ENCODE measurements at regions not wholly inside any gene's neighbourhood (a gene's known extent, or its start where the extent isn't known, plus 50 kb on each side); places are given as distances from the start of the nearest gene placed in this dataset.

DNA sequence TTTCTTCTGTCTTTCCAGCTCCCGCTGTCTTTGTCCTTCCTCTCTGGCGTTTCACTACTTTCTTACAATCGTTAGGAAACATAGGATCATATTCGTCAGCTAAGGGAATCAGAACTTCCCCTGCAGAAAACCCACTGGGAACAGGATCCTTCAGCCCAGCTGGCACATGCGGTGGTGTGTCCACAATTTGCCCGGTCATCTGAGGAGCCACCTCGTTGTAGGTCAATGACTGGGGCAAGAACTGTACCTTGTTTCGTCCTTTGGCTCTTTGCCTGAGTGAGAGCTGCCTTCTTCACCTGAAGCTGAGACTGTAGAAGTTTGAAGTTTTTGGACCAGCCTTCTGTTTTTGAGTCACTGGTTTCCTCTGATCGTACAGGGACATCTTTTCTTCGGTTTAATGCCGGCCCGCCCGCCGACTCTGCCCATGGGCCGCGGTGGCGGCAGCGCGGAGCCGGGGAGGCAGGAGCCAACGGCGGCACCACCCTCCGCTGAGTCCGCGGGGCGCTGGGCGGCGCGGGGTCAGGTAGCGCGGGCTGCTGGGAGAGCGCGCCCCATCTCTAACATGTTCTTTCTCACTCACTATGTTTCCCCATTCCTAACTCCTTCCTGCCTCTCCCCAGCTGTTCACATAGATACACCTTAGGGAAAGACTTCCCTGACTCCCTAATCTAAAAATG, 214.1 kb upstream of the NANOGP8 start:
- no peak for ATAC-seq (ENCODE audit: low read depth)
- TF ChIP-seq FOS (IDR thresholded peaks at IDR 0.05; ENCODE audit: low read depth, low read length) = no peak
- Histone ChIP-seq H2AK9ac (replicated peaks; ENCODE audit: low read depth, low read length, poor library complexity) (no peak overlapping the region), H3K27ac (ENCODE audit: insufficient read depth, low read length) (no peak overlapping the region), H3K27me3 (ENCODE audit: control insufficient read depth, insufficient read depth, low read length) (no peaks in the 10 kb centered on the region), H4K8ac (ENCODE audit: low read depth in 2 of 2, low read length in 2 of 2) (no peak overlapping the region), H3K36me3 (ENCODE audit: control insufficient read depth, insufficient read depth, low read length) (no peaks in the 10 kb centered on the region), H3K18ac (ENCODE audit: low read depth, low read length) (no peak overlapping the region), H2AFZ (replicated peaks; ENCODE audit: low read length, poor library complexity) (no peak overlapping the region), H4K91ac (ENCODE audit: insufficient read depth, low read depth, low read length) (no peak overlapping the region), H3K4me2 (ENCODE audit: low read depth, low read length) (no peak overlapping the region), H4K20me1 (ENCODE audit: insufficient read depth, low read length) (no peaks in the 10 kb centered on the region), H3K4me3 (ENCODE audit: insufficient read depth, low read depth, low read length) (no peak overlapping the region), H4K5ac (ENCODE audit: low read depth, low read length) (no peak overlapping the region), H3K9me1 (ENCODE audit: insufficient read depth, low read length) (no peaks in the 10 kb centered on the region), H3K4ac (ENCODE audit: low read depth, low read length) (no peak overlapping the region), H3K9me3 (ENCODE audit: control insufficient read depth, insufficient read depth, low read length) (peaks cover 3% of the 10 kb centered on the region; the same call in 1 of the 2 replicates), H3K4me1 (ENCODE audit: control insufficient read depth, insufficient read depth, low read length) (no peaks in the 10 kb centered on the region), H2BK5ac (ENCODE audit: low read depth, low read length, poor library complexity, severe bottlenecking) (no peak overlapping the region), H2BK120ac (ENCODE audit: low read depth, low read length) (no peak overlapping the region), H3K9ac (ENCODE audit: low read depth, low read length) (no peak overlapping the region), H3K23ac (ENCODE audit: low read depth, low read length) (no peak overlapping the region), H3K56ac (ENCODE audit: extremely low read depth, insufficient read depth, low read length) (no peak overlapping the region), H2AK5ac (ENCODE audit: low read depth, low read length) (no peak overlapping the region), H3K14ac (replicated peaks; ENCODE audit: low read depth, low read length) (no peak overlapping the region), H2BK20ac (ENCODE audit: low read depth, low read length) (no peak overlapping the region), H3K79me1 (ENCODE audit: low read depth in 1 of 2, low read length in 2 of 2) (no peaks in the 10 kb centered on the region), H2BK15ac (ENCODE audit: low read depth, low read length) (no peak overlapping the region)
- CTCF ChIA-PET = interaction anchor here (0.6 kb wide), 1 partner anchor 31 kb away, joined by 3 read pairs; no protein-coding TSS in a partner anchor
- POLR2A ChIA-PET (ENCODE audit: unreplicated experiment) = no interaction called here
- dilution Hi-C loops (cut with HindIII; ENCODE audit: low sequenced_read_pairs, unreplicated experiment) (no loop called here), intact Hi-C loops (cut with micrococcal nuclease) (loop anchor here (10.0 kb wide), 1 partner anchor 674 kb away; no protein-coding TSS in a partner anchor), in situ Hi-C loops (cut with MboI; ENCODE audit: low sequenced_read_pairs) (loop anchor here (25.0 kb wide), 1 partner anchor 1838 kb away; no protein-coding TSS in a partner anchor)
- WGBS, 2 experiments (ENCODE audit: extremely low coverage in 2 of 2, insufficient read length in 1 of 2) = 94% methylated on average over 18 of the region's 33 CpGs; no CpG with 5 or more reads in 1 of the 2 experiments
- no TSS peak for BruUV-seq (replicated peaks)
- DNase-seq = no peak
